Astrocyte of the cerebellum (primary cell): ENCODE measurements at regions not wholly inside any gene's neighbourhood (a gene's known extent, or its start where the extent isn't known, plus 50 kb on each side); places are given as distances from the start of the nearest gene placed in this dataset.

Experiments used
- DNase-seq: peaks from one replicate; pipeline ENCODE4 v3.0.0-alpha.2; 2011; ENCODE audit warnings: low read depth
- H3K4me3 ChIP-seq: 2 replicates; pipeline ENCODE4 v1.5.1; 2011; ENCODE audit warnings: mild to moderate bottlenecking, low read depth, low read length, moderate library complexity
- CTCF ChIP-seq: IDR thresholded peaks from 2 replicates; pipeline ENCODE4 v1.5.1; 2012; ENCODE audit warnings: low read length, low read depth, moderate library complexity, mild to moderate bottlenecking; ENCODE audit errors: missing control alignments
- in situ Hi-C: cut with HindIII; loops from 2 replicates; pipeline ENCODE4 v1.10.0; 2017; ENCODE audit warnings: low sequenced_read_pairs

GRCh38 chr2:120480346-120480902 is 134.5 kb downstream of the INHBB start:
- DNase-seq, result no peak
- in situ Hi-C loops, result no loop called here
- no peak for TF ChIP-seq CTCF
- H3K4me3 ChIP-seq, result no peak overlapping the region

GRCh38 chr2:120480903-120481445 is 135.0 kb downstream of the INHBB start:
- H3K4me3 ChIP-seq, result no peak overlapping the region
- no peak for TF ChIP-seq CTCF
- in situ Hi-C loops, result no loop called here
- DNase-seq, result no peak

- in situ Hi-C loops, result no loop called here
- DNase-seq, result no peak
- H3K4me3 ChIP-seq, result no peak overlapping the region
- TF ChIP-seq CTCF, result no peak
These were observed 135.7 kb downstream of the INHBB start for GRCh38 chr2:120481446-120482194.

- in situ Hi-C loops, result no loop called here
- H3K4me3 ChIP-seq, result no peak overlapping the region
- no peak for DNase-seq
- TF ChIP-seq CTCF, result no peak
These were observed 136.4 kb downstream of the INHBB start for GRCh38 chr2:120482334-120482733.

- DNase-seq, result no peak
- no peak overlapping the region for H3K4me3 ChIP-seq
- in situ Hi-C loops, result no loop called here
- TF ChIP-seq CTCF, result no peak
These were observed 137.4 kb downstream of the INHBB start for GRCh38 chr2:120483355-120483754.

- H3K4me3 ChIP-seq, result no peak overlapping the region
- DNase-seq, result no peak
- no peak for TF ChIP-seq CTCF
- in situ Hi-C loops, result no loop called here
These were observed 139.2 kb downstream of the INHBB start for GRCh38 chr2:120485096-120485495.
